Neural progenitor cell (in vitro differentiated cells): ENCODE measurements at regions not wholly inside any gene's neighbourhood (a gene's known extent, or its start where the extent isn't known, plus 50 kb on each side); places are given as distances from the start of the nearest gene placed in this dataset.

Experiments used
- EZH2 ChIP-seq: fragments of 200-600 bp; sonication (generic); IDR thresholded peaks from 2 replicates; pipeline ENCODE4 v1.6.1; 2017; ENCODE audit warnings: antibody characterized with exemption, mild to moderate bottlenecking, moderate library complexity
- TF ChIP-seq, protein P1 (sequence below): fragments of 200-600 bp; sonication (generic); IDR thresholded peaks from 2 replicates; pipeline ENCODE4 v1.5.1; 2017; ENCODE audit warnings: antibody characterized with exemption, mild to moderate bottlenecking

- TF ChIP-seq, protein P1, sequence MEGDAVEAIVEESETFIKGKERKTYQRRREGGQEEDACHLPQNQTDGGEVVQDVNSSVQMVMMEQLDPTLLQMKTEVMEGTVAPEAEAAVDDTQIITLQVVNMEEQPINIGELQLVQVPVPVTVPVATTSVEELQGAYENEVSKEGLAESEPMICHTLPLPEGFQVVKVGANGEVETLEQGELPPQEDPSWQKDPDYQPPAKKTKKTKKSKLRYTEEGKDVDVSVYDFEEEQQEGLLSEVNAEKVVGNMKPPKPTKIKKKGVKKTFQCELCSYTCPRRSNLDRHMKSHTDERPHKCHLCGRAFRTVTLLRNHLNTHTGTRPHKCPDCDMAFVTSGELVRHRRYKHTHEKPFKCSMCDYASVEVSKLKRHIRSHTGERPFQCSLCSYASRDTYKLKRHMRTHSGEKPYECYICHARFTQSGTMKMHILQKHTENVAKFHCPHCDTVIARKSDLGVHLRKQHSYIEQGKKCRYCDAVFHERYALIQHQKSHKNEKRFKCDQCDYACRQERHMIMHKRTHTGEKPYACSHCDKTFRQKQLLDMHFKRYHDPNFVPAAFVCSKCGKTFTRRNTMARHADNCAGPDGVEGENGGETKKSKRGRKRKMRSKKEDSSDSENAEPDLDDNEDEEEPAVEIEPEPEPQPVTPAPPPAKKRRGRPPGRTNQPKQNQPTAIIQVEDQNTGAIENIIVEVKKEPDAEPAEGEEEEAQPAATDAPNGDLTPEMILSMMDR, result no peak
- no peak for TF ChIP-seq EZH2
Measured at GRCh38 chr21:20353351-20353750, 644.9 kb upstream of the NCAM2 start.
